Mesothelial cell of epicardium (in vitro differentiated cells): ENCODE measurements at regions not wholly inside any gene's neighbourhood (a gene's known extent, or its start where the extent isn't known, plus 50 kb on each side); places are given as distances from the start of the nearest gene placed in this dataset.
A peak's percentile ranks its signal among the peaks of the same experiment; 100 is the strongest.

ENCODE experiments used
- DNase-seq, 2 experiments: peaks; one replicate each; pipeline ENCODE4 v3.0.0; 2021; ENCODE audit warnings: low spot score in 2 of 2; ENCODE audit not compliant: unreplicated experiment in 2 of 2
- H3K27ac Mint-ChIP-seq: 2 replicates; pipeline ENCODE4 v1.8.0; 2021; ENCODE audit warnings: mixed read lengths
- H3K27me3 Mint-ChIP-seq: 2 replicates; pipeline ENCODE4 v1.8.0; 2021; ENCODE audit warnings: low read depth, mixed read lengths
- H3K36me3 Mint-ChIP-seq: 2 replicates; pipeline ENCODE4 v1.8.0; 2021; ENCODE audit warnings: mixed read lengths
- H3K4me1 Mint-ChIP-seq: 2 replicates; pipeline ENCODE4 v1.8.0; 2021; ENCODE audit warnings: mixed read lengths
- H3K4me3 Mint-ChIP-seq: 2 replicates; pipeline ENCODE4 v1.8.0; 2021; ENCODE audit warnings: mild to moderate bottlenecking, moderate library complexity, mixed read lengths
- H3K9me3 Mint-ChIP-seq: 2 replicates; pipeline ENCODE4 v1.8.0; 2021; ENCODE audit warnings: mixed read lengths
- TF ChIP-seq, protein P1 (sequence below): fragments of 200-600 bp; sonication (generic); IDR thresholded peaks from one replicate; pipeline ENCODE4 v1.5.0; 2021; ENCODE audit warnings: antibody characterized with exemption; ENCODE audit not compliant: unreplicated experiment

DNA sequence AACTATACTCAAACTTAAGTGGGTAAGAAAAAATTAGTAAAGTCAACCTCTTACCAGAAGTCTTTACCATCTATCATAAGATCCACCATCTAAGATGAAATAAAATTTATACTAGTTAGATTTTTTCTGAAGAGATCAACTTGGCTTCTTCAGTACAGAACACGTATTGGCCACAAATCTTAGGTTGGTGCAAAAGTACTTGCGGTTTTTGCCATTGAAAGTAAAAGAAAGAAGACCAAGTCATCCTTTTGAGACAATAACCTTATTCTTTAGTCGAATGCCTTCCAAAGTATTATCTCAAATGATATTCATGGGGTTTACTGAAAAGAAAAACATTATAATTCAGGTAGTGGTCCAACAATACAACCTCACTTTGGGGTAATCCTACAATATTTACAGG, 292.6 kb upstream of the PTCHD4 start:
- H3K27me3 Mint-ChIP-seq = peaks cover 8% of the 10 kb centered on the region
- H3K36me3 Mint-ChIP-seq = no peaks in the 10 kb centered on the region
- TF ChIP-seq, protein P1, sequence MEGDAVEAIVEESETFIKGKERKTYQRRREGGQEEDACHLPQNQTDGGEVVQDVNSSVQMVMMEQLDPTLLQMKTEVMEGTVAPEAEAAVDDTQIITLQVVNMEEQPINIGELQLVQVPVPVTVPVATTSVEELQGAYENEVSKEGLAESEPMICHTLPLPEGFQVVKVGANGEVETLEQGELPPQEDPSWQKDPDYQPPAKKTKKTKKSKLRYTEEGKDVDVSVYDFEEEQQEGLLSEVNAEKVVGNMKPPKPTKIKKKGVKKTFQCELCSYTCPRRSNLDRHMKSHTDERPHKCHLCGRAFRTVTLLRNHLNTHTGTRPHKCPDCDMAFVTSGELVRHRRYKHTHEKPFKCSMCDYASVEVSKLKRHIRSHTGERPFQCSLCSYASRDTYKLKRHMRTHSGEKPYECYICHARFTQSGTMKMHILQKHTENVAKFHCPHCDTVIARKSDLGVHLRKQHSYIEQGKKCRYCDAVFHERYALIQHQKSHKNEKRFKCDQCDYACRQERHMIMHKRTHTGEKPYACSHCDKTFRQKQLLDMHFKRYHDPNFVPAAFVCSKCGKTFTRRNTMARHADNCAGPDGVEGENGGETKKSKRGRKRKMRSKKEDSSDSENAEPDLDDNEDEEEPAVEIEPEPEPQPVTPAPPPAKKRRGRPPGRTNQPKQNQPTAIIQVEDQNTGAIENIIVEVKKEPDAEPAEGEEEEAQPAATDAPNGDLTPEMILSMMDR = no peak
- H3K27ac Mint-ChIP-seq = no peak overlapping the region
- no peaks in the 10 kb centered on the region for H3K4me1 Mint-ChIP-seq
- no peak overlapping the region for H3K4me3 Mint-ChIP-seq
- H3K9me3 Mint-ChIP-seq = peaks cover 25% of the 10 kb centered on the region
- no peak for DNase-seq

DNA sequence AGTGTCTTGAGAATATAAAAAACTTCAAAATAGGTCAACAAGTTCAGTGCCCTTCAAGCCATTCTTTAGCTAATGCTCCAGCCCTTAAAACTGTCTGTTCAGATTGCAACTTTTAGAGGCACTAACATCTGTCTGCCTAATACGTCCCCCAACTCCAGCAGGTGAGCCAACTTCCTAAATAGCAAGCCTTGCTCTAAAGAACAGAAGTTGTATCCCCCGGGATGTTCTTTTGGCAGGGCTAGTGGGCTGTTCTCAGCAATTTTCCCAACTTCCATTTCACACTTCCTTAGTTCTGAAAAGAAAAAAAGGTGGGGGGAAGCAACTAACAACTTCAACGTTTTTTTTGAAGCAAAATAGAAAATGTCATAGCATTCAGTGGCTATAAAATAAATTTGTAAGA, 290.0 kb upstream of the PTCHD4 start:
- TF ChIP-seq, protein P1 = no peak
- Mint-ChIP-seq H3K4me3 (no peak overlapping the region), H3K36me3 (no peaks in the 10 kb centered on the region), H3K9me3 (peaks cover 25% of the 10 kb centered on the region), H3K27ac (no peak overlapping the region), H3K4me1 (no peaks in the 10 kb centered on the region), H3K27me3 (peaks cover 6% of the 10 kb centered on the region)
- DNase-seq = no peak

DNA sequence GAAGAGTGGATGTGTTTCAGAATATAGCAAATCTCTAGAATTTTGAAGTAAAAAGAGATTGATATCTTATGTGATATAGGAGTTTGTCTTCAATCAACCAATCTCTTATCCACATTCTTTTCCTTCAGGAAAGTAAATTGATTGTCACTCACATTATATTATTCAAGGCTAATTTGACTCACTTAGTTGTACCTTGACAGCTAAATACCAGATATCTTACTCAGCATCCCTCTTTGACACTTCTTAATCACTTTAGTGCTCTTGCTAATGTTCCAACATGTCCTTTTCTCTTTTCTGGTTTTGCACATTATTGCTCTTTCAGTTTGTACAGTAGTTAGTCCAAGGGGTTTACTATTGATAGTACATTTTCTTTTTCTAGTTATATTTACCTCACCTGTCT, 286.9 kb upstream of the PTCHD4 start:
- Mint-ChIP-seq H3K27ac (no peak overlapping the region), H3K27me3 (peaks cover 9% of the 10 kb centered on the region), H3K36me3 (no peaks in the 10 kb centered on the region), H3K9me3 (peaks cover 30% of the 10 kb centered on the region), H3K4me1 (no peaks in the 10 kb centered on the region), H3K4me3 (no peak overlapping the region)
- DNase-seq = no peak
- TF ChIP-seq, protein P1 = no peak

GRCh38 chr6:48389146-48390043, 278.4 kb upstream of the PTCHD4 start:
- H3K4me3 Mint-ChIP-seq = no peak overlapping the region
- H3K27ac Mint-ChIP-seq = peak overlapping the region; percentile 31
- DNase-seq = no peak
- H3K4me1 Mint-ChIP-seq = peaks cover 6% of the 10 kb centered on the region
- H3K27me3 Mint-ChIP-seq = no peaks in the 10 kb centered on the region
- H3K36me3 Mint-ChIP-seq = no peaks in the 10 kb centered on the region
- H3K9me3 Mint-ChIP-seq = peaks cover 38% of the 10 kb centered on the region
- TF ChIP-seq, protein P1 = no peak

- Mint-ChIP-seq H3K4me1 (peaks cover 6% of the 10 kb centered on the region), H3K4me3 (no peak overlapping the region), H3K36me3 (no peaks in the 10 kb centered on the region), H3K27ac (no peak overlapping the region), H3K27me3 (peaks cover 4% of the 10 kb centered on the region), H3K9me3 (peaks cover 30% of the 10 kb centered on the region)
- no peak for DNase-seq
- TF ChIP-seq, protein P1 = no peak
These were observed 277.0 kb upstream of the PTCHD4 start for GRCh38 chr6:48388044-48388443.
